ENCODE measurements at regions not wholly inside any gene's neighbourhood (a gene's known extent, or its start where the extent isn't known, plus 50 kb on each side); places are given as distances from the start of the nearest gene placed in this dataset.
A peak's percentile ranks its signal among the peaks of the same experiment; 100 is the strongest.
"Not testable (repeated sequence)": the region's sequence is repeated elsewhere in the genome, so short reads cannot be mapped to it uniquely, and the experiment has no call there.

DNA sequence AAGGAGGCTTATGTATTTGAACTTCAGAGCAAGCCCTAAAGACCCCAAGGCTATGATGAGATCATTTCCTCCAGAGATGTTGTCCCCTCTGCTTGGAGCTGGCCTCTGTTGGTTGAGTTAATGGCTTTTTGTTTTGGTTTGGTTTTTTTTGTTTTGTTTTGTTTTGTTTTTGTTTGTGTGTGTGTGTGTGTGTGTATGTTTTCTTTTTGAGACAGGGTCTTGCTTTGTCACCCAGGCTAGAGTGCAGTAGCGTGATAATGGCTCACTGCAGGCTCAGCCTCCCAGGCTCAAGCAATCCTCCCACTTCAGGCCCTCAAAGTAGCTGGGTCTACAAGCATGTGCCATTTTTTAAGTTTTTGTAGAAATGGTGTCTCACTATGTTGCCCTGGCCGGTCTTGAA lies 1076.2 kb downstream of the UQCRFS1 start:
- no CpG with 5 or more reads among the region's 2 CpGs for WGBS, 2 experiments (ENCODE audit: insufficient coverage in 2 of 2)
- Histone ChIP-seq H3K9me3 (ENCODE audit: control insufficient read depth, low read length) (peaks cover 3% of the 10 kb centered on the region), H3K36me3 (ENCODE audit: control insufficient read depth, insufficient read depth, low read length) (no peaks in the 10 kb centered on the region), H3K27ac (ENCODE audit: low read depth, low read length, severe bottlenecking) (no peak overlapping the region), H3K4me1 (ENCODE audit: control insufficient read depth, insufficient read depth, low read length, poor library complexity, severe bottlenecking) (peaks cover 4% of the 10 kb centered on the region), H3K4me3 (ENCODE audit: extremely low read depth, insufficient read depth, low read length, poor library complexity, severe bottlenecking) (no peak overlapping the region)

DNA sequence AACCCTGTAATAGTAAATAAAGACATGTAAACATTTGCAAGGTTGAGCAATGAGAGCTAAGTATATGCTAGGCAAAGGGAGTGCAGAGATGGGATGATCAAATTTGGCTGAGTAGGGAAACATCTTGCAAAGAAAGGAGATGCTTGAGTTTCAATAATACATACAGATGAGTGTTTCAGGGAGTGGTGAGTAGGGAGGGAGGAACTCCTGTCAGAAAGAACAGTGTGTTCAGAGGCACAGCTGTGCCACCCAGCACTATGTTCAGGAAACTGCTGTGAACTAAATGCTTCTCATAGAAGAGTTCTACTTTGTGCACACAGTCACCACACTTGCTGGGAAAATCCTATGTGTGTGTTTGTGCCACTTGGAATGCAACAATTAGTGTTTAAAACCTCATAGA lies 1077.1 kb downstream of the UQCRFS1 start:
- H3K9me3 ChIP-seq (ENCODE audit: control insufficient read depth, low read length), result peaks cover under 1% of the 10 kb centered on the region
- peaks cover 6% of the 10 kb centered on the region for H3K4me1 ChIP-seq (ENCODE audit: control insufficient read depth, insufficient read depth, low read length, poor library complexity, severe bottlenecking)
- H3K36me3 ChIP-seq (ENCODE audit: control insufficient read depth, insufficient read depth, low read length), result no peaks in the 10 kb centered on the region
- H3K27ac ChIP-seq (ENCODE audit: low read depth, low read length, severe bottlenecking), result no peak overlapping the region
- no peak overlapping the region for H3K4me3 ChIP-seq (ENCODE audit: extremely low read depth, insufficient read depth, low read length, poor library complexity, severe bottlenecking)

GRCh38 chr19:28134311-28134710 lies 1078.6 kb downstream of the UQCRFS1 start:
- Histone ChIP-seq H3K36me3 (ENCODE audit: control insufficient read depth, insufficient read depth, low read length) (no peaks in the 10 kb centered on the region), H3K4me3 (ENCODE audit: extremely low read depth, insufficient read depth, low read length, poor library complexity, severe bottlenecking) (no peak overlapping the region), H3K4me1 (ENCODE audit: control insufficient read depth, insufficient read depth, low read length, poor library complexity, severe bottlenecking) (peaks cover 9% of the 10 kb centered on the region), H3K9me3 (ENCODE audit: control insufficient read depth, low read length) (no peaks in the 10 kb centered on the region), H3K27ac (ENCODE audit: low read depth, low read length, severe bottlenecking) (peak overlapping the region; percentile 16)
- 83 to 86% methylated on average over 3 of the region's 3 CpGs for WGBS, 2 experiments (ENCODE audit: insufficient coverage in 2 of 2)

DNA sequence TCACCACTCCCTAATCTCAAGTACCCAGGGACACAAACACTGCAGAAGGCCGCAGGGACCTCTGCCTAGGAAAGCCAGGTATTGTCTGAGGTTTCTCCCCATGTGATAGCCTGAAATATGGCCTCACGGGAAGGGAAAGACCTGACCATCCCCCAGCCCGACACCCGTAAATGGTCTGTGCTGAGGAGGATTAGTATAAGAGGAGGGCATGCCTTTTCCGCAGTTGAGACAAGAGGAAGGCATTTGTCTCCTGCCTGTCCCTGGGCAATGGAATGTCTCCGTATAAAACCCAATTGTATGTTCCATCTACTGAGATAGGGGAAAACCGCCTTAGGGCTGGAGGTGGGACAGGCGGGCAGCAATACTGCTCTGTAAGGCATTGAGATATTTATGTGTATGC lies 1082.1 kb downstream of the UQCRFS1 start:
- not testable (repeated sequence) for H3K36me3 ChIP-seq (ENCODE audit: control insufficient read depth, insufficient read depth, low read length); H3K9me3 ChIP-seq (ENCODE audit: control insufficient read depth, low read length); H3K27ac ChIP-seq (ENCODE audit: low read depth, low read length, severe bottlenecking); H3K4me1 ChIP-seq (ENCODE audit: control insufficient read depth, insufficient read depth, low read length, poor library complexity, severe bottlenecking); H3K4me3 ChIP-seq (ENCODE audit: extremely low read depth, insufficient read depth, low read length, poor library complexity, severe bottlenecking)
- 76 to 78% methylated on average over 3 to 6 of the region's 8 CpGs for WGBS, 2 experiments (ENCODE audit: insufficient coverage in 2 of 2)

DNA sequence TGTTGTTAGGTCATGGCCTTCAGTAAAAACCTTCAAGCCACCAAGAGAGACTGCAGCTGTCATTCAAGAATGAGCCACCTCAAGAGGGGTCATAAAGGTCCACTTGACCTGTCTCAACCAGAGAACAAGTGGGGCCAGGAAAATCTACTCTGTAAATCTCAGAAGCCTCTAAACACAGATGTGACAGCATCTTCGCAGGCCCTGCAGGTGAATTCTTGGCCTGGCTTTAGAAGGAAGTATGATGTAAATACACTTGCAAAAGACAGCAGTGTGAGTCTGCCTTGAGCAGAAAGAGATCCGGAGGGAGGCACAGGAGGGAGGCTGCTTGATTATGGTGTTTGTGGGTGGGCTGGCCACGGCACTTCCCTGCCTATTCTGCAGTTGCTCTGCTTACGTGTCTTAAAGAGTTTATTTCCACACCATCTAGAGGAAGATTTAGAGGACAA lies 1082.9 kb downstream of the UQCRFS1 start:
- H3K36me3 ChIP-seq (ENCODE audit: control insufficient read depth, insufficient read depth, low read length), result no peaks in the 10 kb centered on the region
- 50 to 100% methylated on average over 1 of the region's 4 CpGs for WGBS, 2 experiments (ENCODE audit: insufficient coverage in 2 of 2)
- H3K4me3 ChIP-seq (ENCODE audit: extremely low read depth, insufficient read depth, low read length, poor library complexity, severe bottlenecking), result no peak overlapping the region
- peaks cover 5% of the 10 kb centered on the region for H3K4me1 ChIP-seq (ENCODE audit: control insufficient read depth, insufficient read depth, low read length, poor library complexity, severe bottlenecking)
- H3K9me3 ChIP-seq (ENCODE audit: control insufficient read depth, low read length), result no peaks in the 10 kb centered on the region
- H3K27ac ChIP-seq (ENCODE audit: low read depth, low read length, severe bottlenecking), result peak overlapping the region; percentile 41

- no peaks in the 10 kb centered on the region for H3K36me3 ChIP-seq (ENCODE audit: control insufficient read depth, insufficient read depth, low read length)
- no peak overlapping the region for H3K4me3 ChIP-seq (ENCODE audit: extremely low read depth, insufficient read depth, low read length, poor library complexity, severe bottlenecking)
- WGBS, 2 experiments (ENCODE audit: insufficient coverage in 2 of 2), result 100% methylated on average over 2 of the region's 4 CpGs
- no peak overlapping the region for H3K27ac ChIP-seq (ENCODE audit: low read depth, low read length, severe bottlenecking)
- no peaks in the 10 kb centered on the region for H3K9me3 ChIP-seq (ENCODE audit: control insufficient read depth, low read length)
- H3K4me1 ChIP-seq (ENCODE audit: control insufficient read depth, insufficient read depth, low read length, poor library complexity, severe bottlenecking), result peaks cover 5% of the 10 kb centered on the region
These were observed 1084.6 kb downstream of the UQCRFS1 start for GRCh38 chr19:28128341-28128740.

DNA sequence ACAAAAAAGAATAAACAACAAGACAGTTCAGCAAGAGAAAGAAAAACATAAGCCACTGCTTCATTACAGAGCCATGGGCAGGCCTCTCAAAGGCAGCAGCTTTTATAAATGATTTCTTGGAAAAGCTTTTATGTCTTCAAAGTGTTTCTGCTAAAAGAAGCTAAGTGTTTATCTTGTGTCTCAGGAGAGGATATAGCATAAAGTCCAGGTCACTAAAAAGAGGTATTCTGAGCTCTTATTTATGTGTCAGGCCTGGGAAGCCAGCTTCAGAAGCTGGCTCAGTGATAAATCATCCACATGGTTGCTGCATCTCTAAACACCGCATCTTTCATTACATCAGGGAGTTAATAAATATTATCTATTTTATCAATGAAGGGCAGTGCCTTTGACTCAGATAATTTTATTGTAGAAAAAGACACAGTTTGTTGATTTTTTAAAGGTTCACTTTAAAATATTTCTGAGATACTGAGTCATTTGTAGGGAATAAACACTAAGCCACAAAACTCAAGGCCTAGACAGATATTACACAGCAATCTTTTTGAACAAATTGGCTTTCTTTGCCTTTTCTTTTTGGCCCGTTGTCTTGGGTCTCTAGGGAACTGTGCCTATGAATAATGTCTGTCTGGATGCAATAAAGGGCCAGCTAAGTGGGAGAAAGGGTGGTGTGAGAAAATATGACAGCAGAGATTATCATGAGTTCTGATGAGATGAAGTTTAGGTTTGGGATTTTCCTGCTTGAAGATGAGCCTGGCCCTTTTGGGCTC lies 1086.6 kb downstream of the UQCRFS1 start:
- H3K9me3 ChIP-seq (ENCODE audit: control insufficient read depth, low read length), result no peaks in the 10 kb centered on the region
- peaks cover 5% of the 10 kb centered on the region for H3K4me1 ChIP-seq (ENCODE audit: control insufficient read depth, insufficient read depth, low read length, poor library complexity, severe bottlenecking)
- 86% methylated on average over 1 of the region's 2 CpGs; no CpG with 5 or more reads in 1 of the 2 experiments for WGBS, 2 experiments (ENCODE audit: insufficient coverage in 2 of 2)
- no peaks in the 10 kb centered on the region for H3K36me3 ChIP-seq (ENCODE audit: control insufficient read depth, insufficient read depth, low read length)
- H3K4me3 ChIP-seq (ENCODE audit: extremely low read depth, insufficient read depth, low read length, poor library complexity, severe bottlenecking), result no peak overlapping the region
- no peak overlapping the region for H3K27ac ChIP-seq (ENCODE audit: low read depth, low read length, severe bottlenecking)

GRCh38 chr19:28122734-28123133 lies 1090.2 kb downstream of the UQCRFS1 start:
- no peaks in the 10 kb centered on the region for H3K9me3 ChIP-seq (ENCODE audit: control insufficient read depth, low read length)
- no peaks in the 10 kb centered on the region for H3K4me1 ChIP-seq (ENCODE audit: control insufficient read depth, insufficient read depth, low read length, poor library complexity, severe bottlenecking)
- WGBS, 2 experiments (ENCODE audit: insufficient coverage in 2 of 2), result 90 to 98% methylated on average over 4 of the region's 5 CpGs
- H3K4me3 ChIP-seq (ENCODE audit: extremely low read depth, insufficient read depth, low read length, poor library complexity, severe bottlenecking), result no peak overlapping the region
- H3K36me3 ChIP-seq (ENCODE audit: control insufficient read depth, insufficient read depth, low read length), result no peaks in the 10 kb centered on the region
- no peak overlapping the region for H3K27ac ChIP-seq (ENCODE audit: low read depth, low read length, severe bottlenecking)

GRCh38 chr19:28118235-28118634 lies 1094.7 kb downstream of the UQCRFS1 start:
- WGBS, 2 experiments (ENCODE audit: insufficient coverage in 2 of 2), result 60% methylated on average over 3 of the region's 5 CpGs; no CpG with 5 or more reads in 1 of the 2 experiments
- Histone ChIP-seq H3K4me1 (ENCODE audit: control insufficient read depth, insufficient read depth, low read length, poor library complexity, severe bottlenecking) (no peaks in the 10 kb centered on the region), H3K9me3 (ENCODE audit: control insufficient read depth, low read length) (no peaks in the 10 kb centered on the region), H3K27ac (ENCODE audit: low read depth, low read length, severe bottlenecking) (no peak overlapping the region), H3K36me3 (ENCODE audit: control insufficient read depth, insufficient read depth, low read length) (no peaks in the 10 kb centered on the region), H3K4me3 (ENCODE audit: extremely low read depth, insufficient read depth, low read length, poor library complexity, severe bottlenecking) (no peak overlapping the region)

- H3K27ac ChIP-seq (ENCODE audit: low read depth, low read length, severe bottlenecking), result no peak overlapping the region
These were observed 1095.8 kb downstream of the UQCRFS1 start for GRCh38 chr19:28117143-28117542.

GRCh38 chr19:28116379-28116778 lies 1096.6 kb downstream of the UQCRFS1 start:
- not testable (repeated sequence) for H3K4me1 ChIP-seq (ENCODE audit: control insufficient read depth, insufficient read depth, low read length, poor library complexity, severe bottlenecking); H3K4me3 ChIP-seq (ENCODE audit: extremely low read depth, insufficient read depth, low read length, poor library complexity, severe bottlenecking); H3K9me3 ChIP-seq (ENCODE audit: control insufficient read depth, low read length); H3K27ac ChIP-seq (ENCODE audit: low read depth, low read length, severe bottlenecking); H3K36me3 ChIP-seq (ENCODE audit: control insufficient read depth, insufficient read depth, low read length)
- 100% methylated on average over 1 of the region's 4 CpGs for WGBS, 2 experiments (ENCODE audit: insufficient coverage in 2 of 2)

More at GRCh38 chr19:28117143-28117542, 1095.8 kb downstream of the UQCRFS1 start:
- H3K36me3 ChIP-seq (ENCODE audit: control insufficient read depth, insufficient read depth, low read length), result no peaks in the 10 kb centered on the region
- H3K4me1 ChIP-seq (ENCODE audit: control insufficient read depth, insufficient read depth, low read length, poor library complexity, severe bottlenecking), result no peaks in the 10 kb centered on the region
- H3K4me3 ChIP-seq (ENCODE audit: extremely low read depth, insufficient read depth, low read length, poor library complexity, severe bottlenecking), result no peak overlapping the region
- no peaks in the 10 kb centered on the region for H3K9me3 ChIP-seq (ENCODE audit: control insufficient read depth, low read length)

All from mesodermal cell (in vitro differentiated cells).